ENCODE measurements at regions not wholly inside any gene's neighbourhood (a gene's known extent, or its start where the extent isn't known, plus 50 kb on each side); places are given as distances from the start of the nearest gene placed in this dataset.

- DNase-seq (ENCODE audit: insufficient read length, low spot score), result no peak
- no peak for TF ChIP-seq CTCF (IDR thresholded peaks at IDR 0.05; ENCODE audit: insufficient read depth, missing control alignments)
- no peak for FAIRE-seq
Measured at GRCh38 chr11:45556851-45557707, 108.3 kb downstream of the CHST1 start.

- DNase-seq (ENCODE audit: insufficient read length, low spot score) (no peak), FAIRE-seq (no peak)
Measured at GRCh38 chr11:45554230-45554967, 111.0 kb downstream of the CHST1 start.

GRCh38 chr11:45553383-45553936, 112.0 kb downstream of the CHST1 start:
- no peak for TF ChIP-seq CTCF (IDR thresholded peaks at IDR 0.05; ENCODE audit: insufficient read depth, missing control alignments)
- DNase-seq (ENCODE audit: insufficient read length, low spot score) (no peak), FAIRE-seq (no peak)

More at GRCh38 chr11:45554230-45554967, 111.0 kb downstream of the CHST1 start:
- no peak for TF ChIP-seq CTCF (IDR thresholded peaks at IDR 0.05; ENCODE audit: insufficient read depth, missing control alignments)

GRCh38 chr11:45551191-45551713, 114.2 kb downstream of the CHST1 start:
- TF ChIP-seq CTCF (IDR thresholded peaks at IDR 0.05; ENCODE audit: insufficient read depth, missing control alignments), result no peak
- DNase-seq (ENCODE audit: insufficient read length, low spot score) (no peak), FAIRE-seq (no peak)

GRCh38 chr11:45549257-45549656, 116.2 kb downstream of the CHST1 start:
- no peak for TF ChIP-seq CTCF (IDR thresholded peaks at IDR 0.05; ENCODE audit: insufficient read depth, missing control alignments)
- DNase-seq (ENCODE audit: insufficient read length, low spot score) (no peak), FAIRE-seq (no peak)

- FAIRE-seq, result no peak
- no peak for TF ChIP-seq CTCF (IDR thresholded peaks at IDR 0.05; ENCODE audit: insufficient read depth, missing control alignments)
- no peak for DNase-seq (ENCODE audit: insufficient read length, low spot score)
Measured at GRCh38 chr11:45546366-45546765, 119.1 kb downstream of the CHST1 start.
